ENCODE measurements at regions not wholly inside any gene's neighbourhood (a gene's known extent, or its start where the extent isn't known, plus 50 kb on each side); places are given as distances from the start of the nearest gene placed in this dataset.

- Histone ChIP-seq H3K36me3 (ENCODE audit: control insufficient read depth in 2 of 2, extremely low read depth in 1 of 2, insufficient read depth in 2 of 2, low read length in 2 of 2) (no peaks in the 10 kb centered on the region), H3K4me1 (ENCODE audit: control insufficient read depth, extremely low read depth, insufficient read depth, low read length) (no peaks in the 10 kb centered on the region), H3K27ac (ENCODE audit: insufficient read depth, low read depth, low read length) (no peak overlapping the region), H3K4me3 (replicated peaks in 1 of 3; ENCODE audit: insufficient read depth in 1 of 3, low read depth in 1 of 3, low read length in 3 of 3) (no peak overlapping the region), H4K20me1 (replicated peaks; ENCODE audit: control insufficient read depth, extremely low read depth, insufficient read depth, low read length) (no peaks in the 10 kb centered on the region), H3K79me2 (ENCODE audit: control insufficient read depth, insufficient read depth, low read length) (no peaks in the 10 kb centered on the region), H3K27me3 (ENCODE audit: control insufficient read depth in 2 of 2, insufficient read depth in 2 of 2, low read length in 2 of 2) (no peaks in the 10 kb centered on the region), H3K9me1 (replicated peaks; ENCODE audit: control insufficient read depth, extremely low read depth, insufficient read depth, low read length) (no peaks in the 10 kb centered on the region), H3K4me2 (ENCODE audit: insufficient read depth, low read length) (no peak overlapping the region), H3K9ac (replicated peaks; ENCODE audit: extremely low read depth, insufficient read depth, low read length) (no peak overlapping the region), H2AFZ (ENCODE audit: low read depth, low read length) (no peak overlapping the region), H3K9me3 (replicated peaks; ENCODE audit: control insufficient read depth, insufficient read depth, low read length) (no peaks in the 10 kb centered on the region)
- intact Hi-C loops (cut with micrococcal nuclease) = no loop called here
- no peak for DNase-seq (ENCODE audit: low read depth, low spot score)
- FAIRE-seq = no peak
- ChIA-PET CTCF (interaction anchor here (1.0 kb wide), 1 partner anchor 11 kb away, joined by 4 read pairs; no protein-coding TSS in a partner anchor), POLR2A (no interaction called here)
- BruUV-seq (replicated peaks) = no TSS peak
- TF ChIP-seq MAX (IDR thresholded peaks at IDR 0.05; ENCODE audit: insufficient read depth, insufficient read length) = no peak
- TF ChIP-seq EZH2 (IDR thresholded peaks at IDR 0.05; ENCODE audit: borderline replicate concordance, low read depth, low read length, severe bottlenecking) = no peak
- no peak for TF ChIP-seq MYC (IDR thresholded peaks at IDR 0.05; ENCODE audit: low read depth, low read length)
- TF ChIP-seq GATA2 (IDR thresholded peaks at IDR 0.05; ENCODE audit: insufficient read depth, insufficient read length, low read depth, low read length) = no peak
- no peak for TF ChIP-seq JUN (IDR thresholded peaks at IDR 0.05; ENCODE audit: borderline replicate concordance, insufficient read depth, insufficient read length, low read depth)
- TF ChIP-seq FOS (IDR thresholded peaks at IDR 0.05; ENCODE audit: borderline replicate concordance, insufficient read depth, low read length) = no peak
- TF ChIP-seq POLR2AphosphoS5 (IDR thresholded peaks at IDR 0.05; ENCODE audit: insufficient read depth, low read depth, low read length) = no peak
- TF ChIP-seq CTCF (IDR thresholded peaks at IDR 0.05; ENCODE audit: extremely low read depth in 1 of 2, insufficient read depth in 1 of 2, low read depth in 1 of 2, low read length in 2 of 2) = no peak
- no peak for TF ChIP-seq POLR2A (IDR thresholded peaks at IDR 0.05; ENCODE audit: low read depth, low read length)
- dilution Hi-C loops (cut with MboI; ENCODE audit: extremely low pct_ligation_motif_present, low sequenced_read_pairs) = no loop called here
Observed at GRCh38 chr5:109964136-109964535, 274.4 kb downstream of the MAN2A1 start.

All from endothelial cell of umbilical vein (primary cell).